Prostate gland (tissue), 2 donors: ENCODE measurements at regions not wholly inside any gene's neighbourhood (a gene's known extent, or its start where the extent isn't known, plus 50 kb on each side); places are given as distances from the start of the nearest gene placed in this dataset.
"Not testable (repeated sequence)": the region's sequence is repeated elsewhere in the genome, so short reads cannot be mapped to it uniquely, and the experiment has no call there.

Source experiments
- CTCF ChIP-seq, 4 experiments: fragments of 200-600 bp in 2 of 4; fragments of 450-650 bp in 2 of 4; sonication (generic) in 2 of 4; IDR thresholded peaks; 1 replicate in 3 of 4; 2 replicates in 1 of 4; pipeline ENCODE4 v1.5.1; 2016 to 2019; ENCODE audit warnings: antibody characterized with exemption in 4 of 4, mild to moderate bottlenecking in 2 of 4, moderate library complexity in 2 of 4
- POLR2A ChIP-seq: fragments of 450-650 bp; IDR thresholded peaks from one replicate; pipeline ENCODE4 v1.6.1; 2016; ENCODE audit warnings: antibody characterized with exemption, mild to moderate bottlenecking
- POLR2AphosphoS5 ChIP-seq: sonication (generic); formaldehyde crosslinking; IDR thresholded peaks from one replicate; pipeline ENCODE4 v1.6.1; 2017; ENCODE audit warnings: antibody characterized with exemption

GRCh38 chr1:120278259-120278610 is 101.9 kb upstream of the SEC22B start:
- not testable (repeated sequence) for TF ChIP-seq CTCF (IDR thresholded peaks at IDR 0.05); POLR2A; POLR2AphosphoS5
